ENCODE measurements at regions not wholly inside any gene's neighbourhood (a gene's known extent, or its start where the extent isn't known, plus 50 kb on each side); places are given as distances from the start of the nearest gene placed in this dataset.
"Not testable (repeated sequence)": the region's sequence is repeated elsewhere in the genome, so short reads cannot be mapped to it uniquely, and the experiment has no call there.

DNA sequence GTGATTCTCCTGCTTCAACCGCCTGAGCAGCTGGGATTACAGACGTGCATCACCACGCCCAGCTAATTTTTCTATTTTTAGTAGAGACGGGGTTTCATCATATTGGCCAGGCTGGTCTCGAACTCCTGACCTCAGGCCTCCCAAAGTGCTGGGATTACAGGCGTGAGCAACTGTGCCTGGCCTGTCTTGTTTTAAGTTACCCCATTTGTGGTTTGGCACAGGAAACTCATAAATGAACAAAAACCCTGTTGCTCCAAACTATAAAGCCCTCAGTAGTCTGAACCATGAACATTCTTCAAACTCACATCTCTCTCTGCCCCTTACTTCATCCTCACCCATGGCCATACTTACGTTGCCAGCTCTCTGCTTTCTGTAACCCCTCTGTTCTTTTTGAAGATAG is 61.7 kb downstream of the RHOU start:
- DNase-seq; H3K4me2 ChIP-seq (replicated peaks; ENCODE audit: extremely low read depth, low read length, poor library complexity, severe bottlenecking); H3K27me3 ChIP-seq (ENCODE audit: control insufficient read depth in 2 of 2, insufficient read depth in 2 of 2, low read length in 2 of 2); H3K27me3 Mint-ChIP-seq (ENCODE audit: low read depth in 3 of 3); H3K4me3 ChIP-seq (replicated peaks in 1 of 3; ENCODE audit: low read depth in 2 of 3, low read length in 3 of 3); H3K36me3 ChIP-seq (replicated peaks in 1 of 2; ENCODE audit: control insufficient read depth in 1 of 2, insufficient read depth in 2 of 2, low read length in 2 of 2); H3K9me3 ChIP-seq (replicated peaks in 1 of 2; ENCODE audit: control insufficient read depth in 1 of 2, insufficient read depth in 1 of 2, low read length in 2 of 2); H3K79me2 ChIP-seq (ENCODE audit: insufficient read depth, low read length); intact Hi-C loops (cut with micrococcal nuclease); H3K9ac ChIP-seq (ENCODE audit: insufficient read depth, low read length, poor library complexity, severe bottlenecking); H3K27ac ChIP-seq (ENCODE audit: low read depth in 1 of 2, low read length in 2 of 2); H3K36me3 Mint-ChIP-seq; H3K4me3 Mint-ChIP-seq; H2AFZ ChIP-seq (ENCODE audit: insufficient read depth, low read depth, low read length, poor library complexity, severe bottlenecking); H3K27ac Mint-ChIP-seq; H4K20me1 ChIP-seq (ENCODE audit: insufficient read depth, low read length): not testable (repeated sequence)
- H3K9me3 Mint-ChIP-seq: peaks cover 9 to 33% (median 17%) of the 10 kb centered on the region in 7 donors
- WGBS (ENCODE audit: insufficient coverage): 43% methylated on average over 4 of the region's 7 CpGs
- H3K4me1 Mint-ChIP-seq: peaks cover 19% of the 10 kb centered on the region
- peaks cover 7 to 15% of the 10 kb centered on the region in 2 donors for H3K4me1 ChIP-seq (ENCODE audit: control insufficient read depth in 1 of 2, insufficient read depth in 2 of 2, low read length in 2 of 2)

DNA sequence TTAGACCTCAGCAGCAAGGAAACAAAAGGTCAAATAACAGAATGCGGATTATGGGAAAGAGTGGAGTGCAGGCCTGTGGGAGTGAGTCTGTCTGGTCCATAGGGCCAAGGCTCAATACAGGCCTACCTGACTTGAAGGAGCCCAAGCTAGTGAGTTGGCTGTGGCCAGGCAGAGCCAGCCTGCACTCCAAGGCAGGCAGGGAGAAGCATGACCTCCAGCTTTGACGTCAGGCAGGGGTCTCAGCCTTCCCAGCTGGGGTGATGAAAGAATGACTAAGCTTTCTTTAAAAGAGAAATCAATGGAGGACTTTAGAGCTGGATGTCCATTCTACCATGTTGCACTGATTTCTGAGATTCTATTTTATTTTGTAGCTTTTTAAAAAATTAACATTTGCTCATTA is 62.8 kb downstream of the RHOU start:
- H3K4me3 Mint-ChIP-seq: no peak overlapping the region

More for the DNA sequence above, 62.8 kb downstream of the RHOU start:
- Histone ChIP-seq H3K4me1 (ENCODE audit: control insufficient read depth in 1 of 2, insufficient read depth in 2 of 2, low read length in 2 of 2) (peaks cover 18 to 26% of the 10 kb centered on the region in 2 donors), H3K36me3 (replicated peaks in 1 of 2; ENCODE audit: control insufficient read depth in 1 of 2, insufficient read depth in 2 of 2, low read length in 2 of 2) (no peaks in the 10 kb centered on the region), H4K20me1 (ENCODE audit: insufficient read depth, low read length) (no peaks in the 10 kb centered on the region), H3K4me3 (replicated peaks in 1 of 3; ENCODE audit: low read depth in 2 of 3, low read length in 3 of 3) (no peak overlapping the region), H3K27ac (ENCODE audit: low read depth in 1 of 2, low read length in 2 of 2) (no peak overlapping the region), H3K27me3 (ENCODE audit: control insufficient read depth in 2 of 2, insufficient read depth in 2 of 2, low read length in 2 of 2) (no peaks in the 10 kb centered on the region), H3K9ac (ENCODE audit: insufficient read depth, low read length, poor library complexity, severe bottlenecking) (no peak overlapping the region), H3K79me2 (ENCODE audit: insufficient read depth, low read length) (no peaks in the 10 kb centered on the region), H2AFZ (ENCODE audit: insufficient read depth, low read depth, low read length, poor library complexity, severe bottlenecking) (no peak overlapping the region), H3K4me2 (replicated peaks; ENCODE audit: extremely low read depth, low read length, poor library complexity, severe bottlenecking) (no peak overlapping the region), H3K9me3 (replicated peaks in 1 of 2; ENCODE audit: control insufficient read depth in 1 of 2, insufficient read depth in 1 of 2, low read length in 2 of 2) (peaks cover 0 to 4% of the 10 kb centered on the region in 2 donors)
- WGBS (ENCODE audit: insufficient coverage): 44% methylated on average over 2 of the region's 2 CpGs
- peaks cover 0 to 3% (median 0%) of the 10 kb centered on the region in 3 donors for H3K27me3 Mint-ChIP-seq (ENCODE audit: low read depth in 3 of 3)
- no peak for DNase-seq
- H3K4me1 Mint-ChIP-seq: peaks cover 26% of the 10 kb centered on the region
- TF ChIP-seq, protein P1, sequence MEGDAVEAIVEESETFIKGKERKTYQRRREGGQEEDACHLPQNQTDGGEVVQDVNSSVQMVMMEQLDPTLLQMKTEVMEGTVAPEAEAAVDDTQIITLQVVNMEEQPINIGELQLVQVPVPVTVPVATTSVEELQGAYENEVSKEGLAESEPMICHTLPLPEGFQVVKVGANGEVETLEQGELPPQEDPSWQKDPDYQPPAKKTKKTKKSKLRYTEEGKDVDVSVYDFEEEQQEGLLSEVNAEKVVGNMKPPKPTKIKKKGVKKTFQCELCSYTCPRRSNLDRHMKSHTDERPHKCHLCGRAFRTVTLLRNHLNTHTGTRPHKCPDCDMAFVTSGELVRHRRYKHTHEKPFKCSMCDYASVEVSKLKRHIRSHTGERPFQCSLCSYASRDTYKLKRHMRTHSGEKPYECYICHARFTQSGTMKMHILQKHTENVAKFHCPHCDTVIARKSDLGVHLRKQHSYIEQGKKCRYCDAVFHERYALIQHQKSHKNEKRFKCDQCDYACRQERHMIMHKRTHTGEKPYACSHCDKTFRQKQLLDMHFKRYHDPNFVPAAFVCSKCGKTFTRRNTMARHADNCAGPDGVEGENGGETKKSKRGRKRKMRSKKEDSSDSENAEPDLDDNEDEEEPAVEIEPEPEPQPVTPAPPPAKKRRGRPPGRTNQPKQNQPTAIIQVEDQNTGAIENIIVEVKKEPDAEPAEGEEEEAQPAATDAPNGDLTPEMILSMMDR (IDR thresholded peaks at IDR 0.05): no peak
- intact Hi-C loops (cut with micrococcal nuclease): no loop called here
- H3K9me3 Mint-ChIP-seq: peaks cover 9 to 33% (median 17%) of the 10 kb centered on the region in 7 donors
- peaks cover 0 to 2% of the 10 kb centered on the region in 2 donors for H3K36me3 Mint-ChIP-seq
- no peak overlapping the region for H3K27ac Mint-ChIP-seq

All from CD14-positive monocyte (primary cell).